Cardiac muscle cell (in vitro differentiated cells and primary cell): ENCODE measurements at regions not wholly inside any gene's neighbourhood (a gene's known extent, or its start where the extent isn't known, plus 50 kb on each side); places are given as distances from the start of the nearest gene placed in this dataset.

Experiments
- DNase-seq, 2 donors: peaks; one replicate each; pipeline versions ENCODE4 v3.0.0 to v3.0.0-alpha.2; 2010 to 2017; ENCODE audit warnings: low read depth in 1 of 2, low spot score in 1 of 2
- H3K27ac ChIP-seq: fragments of 200-600 bp; sonication (generic); 2 replicates; pipeline ENCODE4 v1.5.1; 2016
- H3K27me3 ChIP-seq: fragments of 200-600 bp; sonication (generic); 2 replicates; pipeline ENCODE4 v1.6.0; 2016; ENCODE audit warnings: control low read depth
- H3K36me3 ChIP-seq: fragments of 200-600 bp; sonication (generic); 2 replicates; pipeline ENCODE4 v1.5.1; 2016; ENCODE audit warnings: control low read depth
- H3K4me1 ChIP-seq: fragments of 200-600 bp; sonication (generic); 2 replicates; pipeline ENCODE4 v1.8.1; 2017; ENCODE audit warnings: low read depth, mild to moderate bottlenecking, mixed run types
- H3K4me3 ChIP-seq: fragments of 200-600 bp; sonication (generic); 2 replicates; pipeline ENCODE4 v1.5.1; 2016; ENCODE audit warnings: mild to moderate bottlenecking
- H3K9me3 ChIP-seq: fragments of 200-600 bp; sonication (generic); 2 replicates; pipeline ENCODE4 v1.5.1; 2017; ENCODE audit warnings: low read depth, mild to moderate bottlenecking, control low read depth
- CTCF ChIP-seq: IDR thresholded peaks from 2 replicates; pipeline ENCODE4 v1.5.1; 2012; ENCODE audit warnings: low read depth, mild to moderate bottlenecking, low read length

- Histone ChIP-seq H3K4me1 (no peaks in the 10 kb centered on the region), H3K27ac (no peak overlapping the region), H3K36me3 (no peaks in the 10 kb centered on the region), H3K27me3 (no peaks in the 10 kb centered on the region), H3K9me3 (no peaks in the 10 kb centered on the region), H3K4me3 (no peak overlapping the region)
- no peak for TF ChIP-seq CTCF
- DNase-seq, result no peak
These were observed 53.6 kb downstream of the SHANK2 start for GRCh38 chr11:71198823-71199165.

GRCh38 chr11:71198141-71198822 lies 54.1 kb downstream of the SHANK2 start:
- Histone ChIP-seq H3K36me3 (no peaks in the 10 kb centered on the region), H3K4me3 (no peak overlapping the region), H3K9me3 (no peaks in the 10 kb centered on the region), H3K27ac (no peak overlapping the region), H3K27me3 (no peaks in the 10 kb centered on the region), H3K4me1 (no peaks in the 10 kb centered on the region)
- TF ChIP-seq CTCF, result no peak
- no peak for DNase-seq

GRCh38 chr11:71197096-71197495 lies 55.3 kb downstream of the SHANK2 start:
- Histone ChIP-seq H3K4me3 (no peak overlapping the region), H3K36me3 (no peaks in the 10 kb centered on the region), H3K27ac (no peak overlapping the region), H3K9me3 (no peaks in the 10 kb centered on the region), H3K4me1 (no peaks in the 10 kb centered on the region), H3K27me3 (no peaks in the 10 kb centered on the region)
- DNase-seq, result no peak
- no peak for TF ChIP-seq CTCF

- no peak for DNase-seq
- H3K4me1 ChIP-seq, result no peaks in the 10 kb centered on the region
- no peaks in the 10 kb centered on the region for H3K9me3 ChIP-seq
- H3K27ac ChIP-seq, result no peak overlapping the region
- TF ChIP-seq CTCF, result no peak
- no peaks in the 10 kb centered on the region for H3K36me3 ChIP-seq
- no peaks in the 10 kb centered on the region for H3K27me3 ChIP-seq
- no peak overlapping the region for H3K4me3 ChIP-seq
These were observed 57.7 kb downstream of the SHANK2 start for GRCh38 chr11:71194710-71195109.

- Histone ChIP-seq H3K27ac (no peak overlapping the region), H3K9me3 (no peaks in the 10 kb centered on the region), H3K4me1 (no peaks in the 10 kb centered on the region), H3K27me3 (no peaks in the 10 kb centered on the region), H3K36me3 (no peaks in the 10 kb centered on the region), H3K4me3 (no peak overlapping the region)
- no peak for DNase-seq
- TF ChIP-seq CTCF, result no peak
These were observed 58.9 kb downstream of the SHANK2 start for GRCh38 chr11:71193431-71193830.
